Panc1 (cell line): ENCODE measurements at regions not wholly inside any gene's neighbourhood (a gene's known extent, or its start where the extent isn't known, plus 50 kb on each side); places are given as distances from the start of the nearest gene placed in this dataset.

Experiments used
- ATAC-seq: fragments of 200-7000 bp; cut with Tn5 transposase; 2 replicates; pipeline ENCODE4 v1.9.1; 2020; ENCODE audit warnings: mild to moderate bottlenecking, moderate library complexity
- BruUV-seq: library from RNA; stranded (reverse); fragments of 400-500 nt; replicated peaks from 2 replicates; lab custom pipeline; 2021; lab: Mats Ljungman, UMichigan
- CTCF ChIA-PET: fragments of 300-600 bp; sonication (Branson Sonifier 250); formaldehyde crosslinking; loops from one replicate; lab custom pipeline; 2022; ENCODE audit warnings: antibody characterized with exemption; lab: Charles Lee
- POLR2A ChIA-PET: fragments of 300-600 bp; sonication (Branson Sonifier 250); formaldehyde crosslinking; loops from one replicate; lab custom pipeline; 2022; ENCODE audit warnings: antibody characterized with exemption; lab: Charles Lee
- DNase-seq: peaks from one replicate; pipeline ENCODE4 v3.0.0-alpha.2; 2010; ENCODE audit warnings: low read depth, low spot score
- H3K27ac ChIP-seq: 2 replicates; pipeline ENCODE4 v1.5.1; 2011; ENCODE audit warnings: mild to moderate bottlenecking, low read length, inconsistent platforms
- H3K27me3 ChIP-seq: fragments of 200-500 bp; sonication (Bioruptor generic); 2 replicates; pipeline ENCODE4 v1.6.0; 2014; ENCODE audit warnings: low read length, inconsistent platforms; ENCODE audit not compliant: control insufficient read depth, insufficient read depth
- H3K36me3 ChIP-seq: fragments of 200-500 bp; sonication (Bioruptor generic); 2 replicates; pipeline ENCODE4 v1.5.1; 2014; ENCODE audit warnings: inconsistent platforms, mild to moderate bottlenecking, low read length, moderate library complexity; ENCODE audit not compliant: control insufficient read depth, insufficient read depth
- H3K4me1 ChIP-seq: 2 replicates; pipeline ENCODE4 v1.5.1; 2011; ENCODE audit warnings: inconsistent platforms, mild to moderate bottlenecking, low read length, moderate library complexity; ENCODE audit not compliant: control insufficient read depth, insufficient read depth
- H3K4me3 ChIP-seq, 2 experiments: 2 replicates each; pipeline ENCODE4 v1.5.1; 2011 to 2012; ENCODE audit warnings: low read depth in 2 of 2, low read length in 2 of 2, mild to moderate bottlenecking in 2 of 2, inconsistent platforms in 1 of 2, moderate library complexity in 1 of 2
- H3K9me3 ChIP-seq: fragments of 200-500 bp; sonication (Bioruptor generic); 2 replicates; pipeline ENCODE4 v1.5.1; 2014; ENCODE audit warnings: low read depth, mild to moderate bottlenecking, inconsistent platforms, low read length, moderate library complexity; ENCODE audit not compliant: control insufficient read depth, insufficient read depth
- POLR2AphosphoS5 ChIP-seq: IDR thresholded peaks from 2 replicates; pipeline ENCODE4 v1.6.1; 2012; ENCODE audit warnings: mild to moderate bottlenecking, low read depth, low read length, moderate library complexity
- REST ChIP-seq, 2 experiments: IDR thresholded peaks; 2 replicates each; pipeline ENCODE4 v1.6.1; 2011 to 2012; ENCODE audit warnings: low read depth in 2 of 2, control low read depth in 1 of 2, low read length in 1 of 2, mild to moderate bottlenecking in 1 of 2, moderate library complexity in 1 of 2; ENCODE audit not compliant: insufficient read depth in 1 of 2
- SIN3A ChIP-seq: IDR thresholded peaks from 2 replicates; pipeline ENCODE4 v1.6.1; 2012; ENCODE audit warnings: low read depth, mild to moderate bottlenecking, low read length, moderate library complexity, borderline replicate concordance; ENCODE audit not compliant: insufficient read depth
- TCF7L2 ChIP-seq: IDR thresholded peaks from 2 replicates; pipeline ENCODE4 v1.6.1; 2011; ENCODE audit warnings: mild to moderate bottlenecking, low read depth, low read length, inconsistent platforms
- in situ Hi-C: cut with HindIII; loops from 2 replicates; pipeline ENCODE4 v1.10.0; 2016; ENCODE audit warnings: low sequenced_read_pairs, low pct_unique_long_range_greater_than_20kb
- intact Hi-C: fragments of 100-400 bp; cut with micrococcal nuclease; formaldehyde crosslinking; loops from one replicate; pipeline ENCODE4 v1.10.0; 2022; ENCODE audit not compliant: unreplicated experiment
- TF ChIP-seq, protein P1 (sequence below): fragments of 450-650 bp; IDR thresholded peaks from 2 replicates; pipeline ENCODE4 v1.5.1; 2017; ENCODE audit warnings: mild to moderate bottlenecking

DNA sequence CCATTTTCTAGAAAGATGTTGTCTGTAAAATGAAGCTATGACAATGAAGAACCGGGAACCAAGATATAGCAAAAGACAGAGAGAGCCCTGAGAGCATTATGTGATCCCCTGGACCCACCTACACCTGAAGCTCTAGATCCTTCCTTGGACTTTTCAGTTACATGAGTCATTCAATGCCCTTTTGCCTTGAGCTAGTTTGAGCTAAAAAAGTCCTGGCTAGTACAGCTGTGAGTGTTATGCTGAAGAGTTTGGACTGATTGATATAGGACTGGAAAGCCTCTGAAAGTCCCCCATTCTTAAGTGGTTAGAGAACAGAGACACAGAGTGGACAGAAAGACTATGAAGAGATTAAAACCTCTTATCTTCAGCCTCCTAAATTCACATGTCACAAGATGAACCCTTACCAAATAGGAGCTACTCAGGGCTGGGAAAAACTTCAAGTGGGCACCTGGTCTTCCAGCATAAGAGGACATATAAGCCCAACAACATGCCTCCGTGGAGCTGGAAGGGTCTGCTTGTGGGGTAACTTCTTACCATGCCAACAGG is 386.8 kb upstream of the NFE2L3 start:
- CTCF ChIA-PET: no interaction called here
- Histone ChIP-seq H3K27me3 (no peaks in the 10 kb centered on the region; the same call in none of the 2 replicates), H3K9me3 (no peaks in the 10 kb centered on the region), H3K27ac (no peak overlapping the region), H3K36me3 (no peaks in the 10 kb centered on the region), H3K4me3 (no peak overlapping the region), H3K4me1 (no peaks in the 10 kb centered on the region)
- in situ Hi-C loops (no loop called here), intact Hi-C loops (no loop called here)
- POLR2A ChIA-PET: interaction anchor here (0.6 kb wide), 1 partner anchor 1450 kb away, joined by 5 read pairs; no protein-coding TSS in a partner anchor
- no TSS peak for BruUV-seq
- TF ChIP-seq, protein P1, sequence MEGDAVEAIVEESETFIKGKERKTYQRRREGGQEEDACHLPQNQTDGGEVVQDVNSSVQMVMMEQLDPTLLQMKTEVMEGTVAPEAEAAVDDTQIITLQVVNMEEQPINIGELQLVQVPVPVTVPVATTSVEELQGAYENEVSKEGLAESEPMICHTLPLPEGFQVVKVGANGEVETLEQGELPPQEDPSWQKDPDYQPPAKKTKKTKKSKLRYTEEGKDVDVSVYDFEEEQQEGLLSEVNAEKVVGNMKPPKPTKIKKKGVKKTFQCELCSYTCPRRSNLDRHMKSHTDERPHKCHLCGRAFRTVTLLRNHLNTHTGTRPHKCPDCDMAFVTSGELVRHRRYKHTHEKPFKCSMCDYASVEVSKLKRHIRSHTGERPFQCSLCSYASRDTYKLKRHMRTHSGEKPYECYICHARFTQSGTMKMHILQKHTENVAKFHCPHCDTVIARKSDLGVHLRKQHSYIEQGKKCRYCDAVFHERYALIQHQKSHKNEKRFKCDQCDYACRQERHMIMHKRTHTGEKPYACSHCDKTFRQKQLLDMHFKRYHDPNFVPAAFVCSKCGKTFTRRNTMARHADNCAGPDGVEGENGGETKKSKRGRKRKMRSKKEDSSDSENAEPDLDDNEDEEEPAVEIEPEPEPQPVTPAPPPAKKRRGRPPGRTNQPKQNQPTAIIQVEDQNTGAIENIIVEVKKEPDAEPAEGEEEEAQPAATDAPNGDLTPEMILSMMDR: no peak
- TF ChIP-seq TCF7L2: no peak
- TF ChIP-seq REST (IDR thresholded peaks at IDR 0.05; ENCODE audit: insufficient read depth in 1 of 2, low read depth in 2 of 2, low read length in 1 of 2): no peak
- TF ChIP-seq SIN3A: no peak
- TF ChIP-seq POLR2AphosphoS5: no peak
- DNase-seq: no peak
- ATAC-seq: no peak

- in situ Hi-C loops (no loop called here), intact Hi-C loops (no loop called here)
- Histone ChIP-seq H3K36me3 (no peaks in the 10 kb centered on the region), H3K27me3 (no peaks in the 10 kb centered on the region; the same call in none of the 2 replicates), H3K4me1 (no peaks in the 10 kb centered on the region), H3K27ac (no peak overlapping the region), H3K9me3 (no peaks in the 10 kb centered on the region), H3K4me3 (no peak overlapping the region)
- ChIA-PET CTCF (no interaction called here), POLR2A (no interaction called here)
- no TSS peak for BruUV-seq
- TF ChIP-seq SIN3A (no peak), REST (IDR thresholded peaks at IDR 0.05; ENCODE audit: insufficient read depth in 1 of 2, low read depth in 2 of 2, low read length in 1 of 2) (no peak), TCF7L2 (no peak), POLR2AphosphoS5 (no peak)
- TF ChIP-seq, protein P1: no peak
- DNase-seq (no peak), ATAC-seq (no peak)
These were observed 381.8 kb upstream of the NFE2L3 start for GRCh38 chr7:25770235-25770634.
